ES-I3 (cell line): ENCODE measurements at regions not wholly inside any gene's neighbourhood (a gene's known extent, or its start where the extent isn't known, plus 50 kb on each side); places are given as distances from the start of the nearest gene placed in this dataset.

Experiments used
- H3K36me3 ChIP-seq: 2 replicates; pipeline ENCODE4 v1.6.1; 2013; ENCODE audit warnings: mild to moderate bottlenecking, low read length, control low read depth, moderate library complexity; ENCODE audit not compliant: insufficient read depth
- H3K4me1 ChIP-seq: 2 replicates; pipeline ENCODE4 v1.6.1; 2013; ENCODE audit warnings: mild to moderate bottlenecking, control low read depth, low read length; ENCODE audit not compliant: insufficient read depth
- H3K9ac ChIP-seq: 2 replicates; pipeline ENCODE4 v1.6.1; 2013; ENCODE audit warnings: low read depth, mild to moderate bottlenecking, low read length, moderate library complexity
- H3K9me3 ChIP-seq: 2 replicates; pipeline ENCODE4 v1.6.1; 2013; ENCODE audit warnings: mild to moderate bottlenecking, low read length, moderate library complexity; ENCODE audit not compliant: control insufficient read depth, insufficient read depth

GRCh38 chr11:112367461-112367860, 106.8 kb upstream of the PLET1 start:
- Histone ChIP-seq H3K9me3 (no peaks in the 10 kb centered on the region), H3K9ac (no peak overlapping the region), H3K4me1 (no peaks in the 10 kb centered on the region), H3K36me3 (no peaks in the 10 kb centered on the region)

- no peaks in the 10 kb centered on the region for H3K9me3 ChIP-seq
- H3K4me1 ChIP-seq, result no peaks in the 10 kb centered on the region
- H3K9ac ChIP-seq, result no peak overlapping the region
- H3K36me3 ChIP-seq, result no peaks in the 10 kb centered on the region
Measured at GRCh38 chr11:112367895-112368294, 107.2 kb upstream of the PLET1 start.

- Histone ChIP-seq H3K9me3 (no peaks in the 10 kb centered on the region), H3K4me1 (no peaks in the 10 kb centered on the region), H3K36me3 (no peaks in the 10 kb centered on the region), H3K9ac (no peak overlapping the region)
Measured at GRCh38 chr11:112368381-112368780, 107.7 kb upstream of the PLET1 start.

GRCh38 chr11:112369374-112369773, 108.7 kb upstream of the PLET1 start:
- Histone ChIP-seq H3K4me1 (no peaks in the 10 kb centered on the region), H3K9ac (no peak overlapping the region), H3K9me3 (no peaks in the 10 kb centered on the region), H3K36me3 (no peaks in the 10 kb centered on the region)

GRCh38 chr11:112369916-112370315, 109.3 kb upstream of the PLET1 start:
- Histone ChIP-seq H3K9ac (no peak overlapping the region), H3K36me3 (no peaks in the 10 kb centered on the region), H3K9me3 (no peaks in the 10 kb centered on the region), H3K4me1 (no peaks in the 10 kb centered on the region)

- no peaks in the 10 kb centered on the region; the same call in 1 of the 2 replicates for H3K4me1 ChIP-seq
- no peak overlapping the region for H3K9ac ChIP-seq
- no peaks in the 10 kb centered on the region for H3K36me3 ChIP-seq
- H3K9me3 ChIP-seq, result no peaks in the 10 kb centered on the region
Measured at GRCh38 chr11:112374486-112375140, 114.0 kb upstream of the PLET1 start.

- Histone ChIP-seq H3K9me3 (no peaks in the 10 kb centered on the region), H3K4me1 (no peaks in the 10 kb centered on the region; the same call in 1 of the 2 replicates), H3K36me3 (no peaks in the 10 kb centered on the region)
Measured at GRCh38 chr11:112377946-112378345, 117.3 kb upstream of the PLET1 start.

GRCh38 chr11:112380464-112380863, 119.8 kb upstream of the PLET1 start:
- Histone ChIP-seq H3K9me3 (no peaks in the 10 kb centered on the region), H3K9ac (no peak overlapping the region)

More at GRCh38 chr11:112377946-112378345, 117.3 kb upstream of the PLET1 start:
- no peak overlapping the region for H3K9ac ChIP-seq

GRCh38 chr11:112381578-112381977, 120.9 kb upstream of the PLET1 start:
- Histone ChIP-seq H3K36me3 (no peaks in the 10 kb centered on the region), H3K9ac (no peak overlapping the region), H3K4me1 (no peaks in the 10 kb centered on the region; the same call in 1 of the 2 replicates), H3K9me3 (no peaks in the 10 kb centered on the region)

More at GRCh38 chr11:112380464-112380863, 119.8 kb upstream of the PLET1 start:
- no peaks in the 10 kb centered on the region; the same call in 1 of the 2 replicates for H3K4me1 ChIP-seq
- no peaks in the 10 kb centered on the region for H3K36me3 ChIP-seq

GRCh38 chr11:112382561-112382960, 121.9 kb upstream of the PLET1 start:
- H3K9me3 ChIP-seq, result no peaks in the 10 kb centered on the region
- no peaks in the 10 kb centered on the region for H3K36me3 ChIP-seq

GRCh38 chr11:112388496-112388895, 127.8 kb upstream of the PLET1 start:
- Histone ChIP-seq H3K36me3 (no peaks in the 10 kb centered on the region), H3K9me3 (no peaks in the 10 kb centered on the region; the same call in 1 of the 2 replicates), H3K9ac (no peak overlapping the region), H3K4me1 (no peaks in the 10 kb centered on the region)

More at GRCh38 chr11:112382561-112382960, 121.9 kb upstream of the PLET1 start:
- no peak overlapping the region for H3K9ac ChIP-seq
- H3K4me1 ChIP-seq, result no peaks in the 10 kb centered on the region

- H3K36me3 ChIP-seq, result no peaks in the 10 kb centered on the region
- H3K9ac ChIP-seq, result no peak overlapping the region
- H3K4me1 ChIP-seq, result no peaks in the 10 kb centered on the region
Measured at GRCh38 chr11:112391086-112391485, 130.4 kb upstream of the PLET1 start.

GRCh38 chr11:112392904-112393303, 132.2 kb upstream of the PLET1 start:
- Histone ChIP-seq H3K4me1 (no peaks in the 10 kb centered on the region), H3K9ac (no peak overlapping the region), H3K36me3 (no peaks in the 10 kb centered on the region), H3K9me3 (no peaks in the 10 kb centered on the region; the same call in 1 of the 2 replicates)

More at GRCh38 chr11:112391086-112391485, 130.4 kb upstream of the PLET1 start:
- no peaks in the 10 kb centered on the region; the same call in 1 of the 2 replicates for H3K9me3 ChIP-seq

- H3K4me1 ChIP-seq, result no peaks in the 10 kb centered on the region
- no peaks in the 10 kb centered on the region for H3K36me3 ChIP-seq
- H3K9ac ChIP-seq, result no peak overlapping the region
- no peaks in the 10 kb centered on the region; the same call in 1 of the 2 replicates for H3K9me3 ChIP-seq
Measured at GRCh38 chr11:112394304-112394703, 133.6 kb upstream of the PLET1 start.

- no peaks in the 10 kb centered on the region for H3K4me1 ChIP-seq
- no peak overlapping the region for H3K9ac ChIP-seq
- H3K36me3 ChIP-seq, result no peaks in the 10 kb centered on the region
- no peaks in the 10 kb centered on the region for H3K9me3 ChIP-seq
Measured at GRCh38 chr11:112396076-112396475, 135.4 kb upstream of the PLET1 start.
